Neural progenitor cell (in vitro differentiated cells): ENCODE measurements at regions not wholly inside any gene's neighbourhood (a gene's known extent, or its start where the extent isn't known, plus 50 kb on each side); places are given as distances from the start of the nearest gene placed in this dataset.
A peak's percentile ranks its signal among the peaks of the same experiment; 100 is the strongest.

Source experiments
- DNase-seq: peaks from one replicate; pipeline ENCODE4 v3.0.0-alpha.2; 2016; ENCODE audit warnings: low spot score
- H2AFZ ChIP-seq: fragments of 200-600 bp; sonication (generic); replicated peaks from 2 replicates; pipeline ENCODE4 v1.6.1; 2016; ENCODE audit warnings: antibody characterized with exemption
- H3F3A ChIP-seq: fragments of 200-600 bp; sonication (generic); 2 replicates; pipeline ENCODE4 v1.6.1; 2016; ENCODE audit warnings: antibody characterized with exemption, low read depth
- H3K27ac ChIP-seq: fragments of 200-600 bp; sonication (generic); 2 replicates; pipeline ENCODE4 v1.5.1; 2016; ENCODE audit warnings: mild to moderate bottlenecking
- H3K27me3 ChIP-seq: fragments of 200-600 bp; sonication (generic); 2 replicates; pipeline ENCODE4 v1.6.1; 2016; ENCODE audit warnings: mild to moderate bottlenecking, moderate library complexity
- H3K36me3 ChIP-seq: fragments of 200-600 bp; sonication (generic); 2 replicates; pipeline ENCODE4 v1.5.1; 2016
- H3K4me1 ChIP-seq: fragments of 200-600 bp; sonication (generic); 2 replicates; pipeline ENCODE4 v1.6.1; 2016; ENCODE audit warnings: mixed run types
- H3K4me2 ChIP-seq: fragments of 200-600 bp; sonication (generic); 2 replicates; pipeline ENCODE4 v1.6.1; 2016
- H3K4me3 ChIP-seq: fragments of 200-600 bp; sonication (generic); 2 replicates; pipeline ENCODE4 v1.5.1; 2016
- H3K79me2 ChIP-seq: fragments of 200-600 bp; sonication (generic); 2 replicates; pipeline ENCODE4 v1.6.1; 2016; ENCODE audit warnings: low read depth
- H3K9ac ChIP-seq: fragments of 200-600 bp; sonication (generic); 2 replicates; pipeline ENCODE4 v1.6.1; 2016
- H3K9me3 ChIP-seq: fragments of 200-600 bp; sonication (generic); 2 replicates; pipeline ENCODE4 v1.5.1; 2016; ENCODE audit warnings: low read depth
- H4K20me1 ChIP-seq: fragments of 200-600 bp; sonication (generic); 2 replicates; pipeline ENCODE4 v1.6.1; 2016; ENCODE audit warnings: low read depth
- H3K27ac Mint-ChIP-seq: 3 replicates; pipeline ENCODE4 v1.8.0; 2021; ENCODE audit warnings: mixed read lengths
- H3K27me3 Mint-ChIP-seq: 2 replicates; pipeline ENCODE4 v1.8.0; 2022; ENCODE audit warnings: low read depth, mild to moderate bottlenecking, inconsistent platforms, moderate library complexity, mixed read lengths; ENCODE audit not compliant: insufficient read depth
- H3K36me3 Mint-ChIP-seq: 3 replicates; pipeline ENCODE4 v1.8.0; 2021; ENCODE audit warnings: mixed read lengths
- H3K4me1 Mint-ChIP-seq: 3 replicates; pipeline ENCODE4 v1.8.0; 2021; ENCODE audit warnings: mixed read lengths
- H3K4me3 Mint-ChIP-seq: 3 replicates; pipeline ENCODE4 v1.8.0; 2021; ENCODE audit warnings: mild to moderate bottlenecking, moderate library complexity, mixed read lengths
- H3K9me3 Mint-ChIP-seq: 3 replicates; pipeline ENCODE4 v1.8.0; 2020; ENCODE audit warnings: mixed read lengths
- CTCF ChIP-seq: fragments of 200-600 bp; sonication (generic); IDR thresholded peaks from 2 replicates; pipeline ENCODE4 v1.5.1; 2017; ENCODE audit warnings: antibody characterized with exemption, mild to moderate bottlenecking
- EZH2 ChIP-seq: fragments of 200-600 bp; sonication (generic); IDR thresholded peaks from 2 replicates; pipeline ENCODE4 v1.6.1; 2017; ENCODE audit warnings: antibody characterized with exemption, mild to moderate bottlenecking, moderate library complexity
- EZH2phosphoT487 ChIP-seq: fragments of 200-600 bp; sonication (generic); IDR thresholded peaks from 2 replicates; pipeline ENCODE4 v1.6.1; 2017; ENCODE audit warnings: antibody characterized with exemption

DNA sequence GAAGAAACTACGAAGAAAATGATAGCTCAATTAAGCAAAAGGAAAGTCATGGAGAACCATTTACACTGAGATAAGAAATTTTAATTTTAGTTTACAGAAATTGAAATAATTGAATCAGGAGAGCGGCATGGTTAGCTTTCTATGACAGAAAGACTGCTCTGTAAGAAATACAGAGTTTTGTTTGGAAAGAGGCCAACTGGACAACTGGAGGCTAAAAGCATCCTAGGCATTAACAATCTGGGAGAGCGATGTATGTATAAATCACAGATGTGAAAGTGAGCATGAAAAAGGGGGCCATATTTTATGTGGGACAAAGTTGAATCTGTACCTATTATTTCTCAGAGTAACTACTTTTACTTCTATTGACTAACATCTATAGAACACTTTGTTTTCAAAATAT, 1608.8 kb upstream of the PCDH20 start:
- Mint-ChIP-seq H3K4me1 (no peaks in the 10 kb centered on the region), H3K36me3 (no peaks in the 10 kb centered on the region), H3K27me3 (no peaks in the 10 kb centered on the region), H3K9me3 (no peaks in the 10 kb centered on the region), H3K27ac (no peak overlapping the region), H3K4me3 (no peak overlapping the region)
- Histone ChIP-seq H3F3A (no peaks in the 10 kb centered on the region), H3K27me3 (no peaks in the 10 kb centered on the region), H3K4me3 (no peak overlapping the region), H3K27ac (peak overlapping the region; percentile 49), H3K9ac (no peak overlapping the region), H4K20me1 (no peaks in the 10 kb centered on the region), H3K4me2 (no peak overlapping the region), H3K36me3 (no peaks in the 10 kb centered on the region), H3K9me3 (no peaks in the 10 kb centered on the region), H3K4me1 (peaks cover 16% of the 10 kb centered on the region), H3K79me2 (no peaks in the 10 kb centered on the region), H2AFZ (no peak overlapping the region)
- TF ChIP-seq EZH2: no peak
- no peak for TF ChIP-seq CTCF
- TF ChIP-seq EZH2phosphoT487: no peak
- DNase-seq: no peak

DNA sequence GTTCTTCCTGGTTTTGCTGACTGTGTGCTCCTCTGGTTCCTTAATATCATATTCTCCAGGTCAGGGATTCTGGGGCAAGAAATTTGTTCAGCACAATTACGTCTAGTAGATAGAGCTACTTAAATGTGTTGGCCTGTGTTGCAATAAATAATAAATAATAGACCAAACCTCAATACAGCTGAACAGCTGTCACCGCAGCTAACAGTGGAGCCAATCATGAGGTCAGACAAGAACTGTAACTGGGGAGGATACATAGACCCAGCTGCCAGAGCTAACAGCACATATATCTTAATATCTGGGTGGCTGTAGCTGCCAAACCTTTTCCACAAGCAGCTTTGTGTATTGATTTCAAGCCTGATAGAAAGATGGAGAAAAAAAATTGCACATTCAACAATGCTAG, 1596.3 kb upstream of the PCDH20 start:
- Histone ChIP-seq H3K4me3 (no peak overlapping the region), H4K20me1 (no peaks in the 10 kb centered on the region), H3K79me2 (no peaks in the 10 kb centered on the region), H3K27me3 (no peaks in the 10 kb centered on the region), H3K4me1 (no peaks in the 10 kb centered on the region), H3K27ac (no peak overlapping the region), H3K9me3 (peaks cover 12% of the 10 kb centered on the region), H3F3A (no peaks in the 10 kb centered on the region), H3K36me3 (no peaks in the 10 kb centered on the region), H3K4me2 (no peak overlapping the region), H3K9ac (no peak overlapping the region), H2AFZ (no peak overlapping the region)
- TF ChIP-seq CTCF (no peak), EZH2 (no peak)
- Mint-ChIP-seq H3K27me3 (peaks cover 2% of the 10 kb centered on the region), H3K36me3 (peaks cover 5% of the 10 kb centered on the region), H3K4me1 (no peaks in the 10 kb centered on the region), H3K4me3 (no peak overlapping the region), H3K27ac (no peak overlapping the region), H3K9me3 (peaks cover 30% of the 10 kb centered on the region)
- no peak for DNase-seq

- no peaks in the 10 kb centered on the region for H3K27me3 ChIP-seq
- H3F3A ChIP-seq: no peaks in the 10 kb centered on the region
- H3K9me3 ChIP-seq: peaks cover 12% of the 10 kb centered on the region
- no peak for DNase-seq
- no peaks in the 10 kb centered on the region for H3K36me3 ChIP-seq
- TF ChIP-seq EZH2phosphoT487 (no peak), EZH2 (no peak), CTCF (no peak)
- H3K79me2 ChIP-seq: no peaks in the 10 kb centered on the region
- no peaks in the 10 kb centered on the region for H4K20me1 ChIP-seq
- H3K9ac ChIP-seq: no peak overlapping the region
- H3K4me2 ChIP-seq: no peak overlapping the region
- no peak overlapping the region for H3K4me3 ChIP-seq
- peaks cover 5% of the 10 kb centered on the region for H3K36me3 Mint-ChIP-seq
- H2AFZ ChIP-seq: no peak overlapping the region
- no peak overlapping the region for H3K27ac ChIP-seq
- H3K4me1 ChIP-seq: no peaks in the 10 kb centered on the region
- H3K4me1 Mint-ChIP-seq: no peaks in the 10 kb centered on the region
- no peak overlapping the region for H3K4me3 Mint-ChIP-seq
- peaks cover 39% of the 10 kb centered on the region for H3K9me3 Mint-ChIP-seq
- no peak overlapping the region for H3K27ac Mint-ChIP-seq
- H3K27me3 Mint-ChIP-seq: peaks cover 2% of the 10 kb centered on the region
Measured at GRCh38 chr13:63010072-63010658, 1594.5 kb upstream of the PCDH20 start.
